H1 (cell line): ENCODE measurements at regions not wholly inside any gene's neighbourhood (a gene's known extent, or its start where the extent isn't known, plus 50 kb on each side); places are given as distances from the start of the nearest gene placed in this dataset.

Experiments used
- CTCF ChIA-PET: fragments of 300-600 bp; sonication (Branson Sonifier 250); formaldehyde crosslinking; loops from one replicate; lab custom pipeline; 2021; ENCODE audit not compliant: partially characterized antibody; lab: Charles Lee
- POLR2A ChIA-PET: fragments of 300-600 bp; sonication (Branson Sonifier 250); formaldehyde crosslinking; loops from one replicate; lab custom pipeline; 2021; ENCODE audit warnings: inconsistent platforms; ENCODE audit not compliant: partially characterized antibody; lab: Charles Lee
- DNase-seq, 2 experiments: peaks; one replicate each; pipeline versions ENCODE4 v3.0.0 to v3.0.0-alpha.2; 2010 to 2022; ENCODE audit warnings: low spot score in 2 of 2, low read depth in 1 of 2, mixed read lengths in 1 of 2
- FAIRE-seq: peaks from 2 replicates; lab custom pipeline; 2011; peaks lifted over from hg19 to GRCh38; lab: Jason Lieb, UNC
- H2AFZ ChIP-seq: 2 replicates; pipeline ENCODE4 v1.8.1; 2012; ENCODE audit warnings: low read length, inconsistent platforms
- H2AK5ac ChIP-seq: 2 replicates; pipeline ENCODE4 v1.6.1; 2013; ENCODE audit warnings: low read depth, low read length
- H2BK120ac ChIP-seq: replicated peaks from 2 replicates; pipeline ENCODE3; 2013; ENCODE audit warnings: low read depth, low read length, inconsistent platforms
- H2BK12ac ChIP-seq: 2 replicates; pipeline ENCODE4 v1.6.1; 2013; ENCODE audit warnings: low read depth, low read length
- H2BK15ac ChIP-seq: 2 replicates; pipeline ENCODE4 v1.6.1; 2013; ENCODE audit warnings: low read length
- H2BK20ac ChIP-seq: 2 replicates; pipeline ENCODE4 v1.6.1; 2013; ENCODE audit warnings: low read length
- H2BK5ac ChIP-seq: 2 replicates; pipeline ENCODE4 v1.6.1; 2013; ENCODE audit warnings: low read depth, low read length
- H3K14ac ChIP-seq: 2 replicates; pipeline ENCODE4 v1.6.1; 2013; ENCODE audit warnings: inconsistent platforms; ENCODE audit not compliant: insufficient read length
- H3K18ac ChIP-seq: 2 replicates; pipeline ENCODE4 v1.6.1; 2013; ENCODE audit warnings: low read length; ENCODE audit errors: extremely low read depth
- H3K23ac ChIP-seq: 2 replicates; pipeline ENCODE4 v1.6.1; 2013; ENCODE audit warnings: inconsistent platforms; ENCODE audit not compliant: insufficient read length
- H3K23me2 ChIP-seq: 2 replicates; pipeline ENCODE4 v1.6.1; 2013; ENCODE audit warnings: low read depth, low read length
- H3K27ac ChIP-seq: 2 replicates; pipeline ENCODE4 v1.6.1; 2011; ENCODE audit warnings: low read depth, low read length, inconsistent platforms
- H3K27me3 ChIP-seq, 4 experiments: replicated peaks in 1 of 4; 1 replicate in 1 of 4; 2 replicates in 3 of 4; pipeline versions ENCODE4 v1.6.1 to v1.8.1; 2011 to 2013; ENCODE audit warnings: low read length in 3 of 4, mild to moderate bottlenecking in 3 of 4, inconsistent platforms in 2 of 4, mixed read lengths in 2 of 4, moderate library complexity in 1 of 4; ENCODE audit not compliant: control insufficient read depth in 3 of 4, insufficient read depth in 3 of 4; ENCODE audit errors: extremely low read depth in 1 of 4
- H3K36me3 ChIP-seq, 4 experiments: 2 replicates each; pipeline versions ENCODE4 v1.6.1 to v1.8.1; 2011 to 2013; ENCODE audit warnings: mild to moderate bottlenecking in 4 of 4, low read length in 3 of 4, moderate library complexity in 2 of 4, control low read depth in 1 of 4, inconsistent platforms in 1 of 4; ENCODE audit not compliant: insufficient read depth in 4 of 4, control insufficient read depth in 2 of 4
- H3K4ac ChIP-seq: replicated peaks from 2 replicates; pipeline ENCODE3; 2013; ENCODE audit warnings: low read length, low read depth, mixed read lengths, inconsistent platforms; ENCODE audit not compliant: insufficient read length
- H3K4me1 ChIP-seq, 4 experiments: replicated peaks in 1 of 4; 1 replicate in 1 of 4; 2 replicates in 3 of 4; pipeline versions ENCODE4 v1.6.1 to v1.8.1; 2011 to 2013; ENCODE audit warnings: low read length in 3 of 4, inconsistent platforms in 2 of 4, mixed read lengths in 1 of 4; ENCODE audit not compliant: insufficient read depth in 4 of 4, control insufficient read depth in 3 of 4
- H3K4me2 ChIP-seq, 2 experiments: 2 replicates each; pipeline versions ENCODE4 v1.6.1 to v1.8.1; 2011 to 2013; ENCODE audit warnings: low read depth in 2 of 2, low read length in 2 of 2, control low read depth in 1 of 2, inconsistent platforms in 1 of 2, mild to moderate bottlenecking in 1 of 2; ENCODE audit not compliant: insufficient read depth in 1 of 2
- H3K4me3 ChIP-seq, 4 experiments: fragments of 200-600, 300-600 bp in 1 of 4; sonication (generic), shearing (Covaris generic), sonication (Bioruptor Twin) in 1 of 4; 2 replicates each; pipeline versions ENCODE4 v1.5.1 to v1.8.1; 2011 to 2016; ENCODE audit warnings: low read length in 4 of 4, low read depth in 3 of 4, control low read depth in 2 of 4, inconsistent platforms in 2 of 4, mild to moderate bottlenecking in 2 of 4, mixed read lengths in 1 of 4, moderate library complexity in 1 of 4; ENCODE audit not compliant: insufficient read depth in 2 of 4; ENCODE audit errors: extremely low read depth in 1 of 4
- H3K56ac ChIP-seq: replicated peaks from 2 replicates; pipeline ENCODE3; 2013; ENCODE audit warnings: low read depth, mild to moderate bottlenecking, mixed read lengths, low read length, inconsistent platforms; ENCODE audit not compliant: insufficient read length
- H3K79me1 ChIP-seq: 2 replicates; pipeline ENCODE4 v1.6.1; 2013; ENCODE audit warnings: low read depth, low read length, control low read depth
- H3K79me2 ChIP-seq, 2 experiments: 2 replicates each; pipeline versions ENCODE4 v1.6.1 to v1.8.1; 2012 to 2013; ENCODE audit warnings: low read length in 2 of 2, mild to moderate bottlenecking in 2 of 2, inconsistent platforms in 1 of 2; ENCODE audit not compliant: insufficient read depth in 2 of 2, control insufficient read depth in 1 of 2
- H3K9ac ChIP-seq, 4 experiments: replicated peaks in 1 of 4; 1 replicate in 1 of 4; 2 replicates in 3 of 4; pipeline versions ENCODE4 v1.6.1 to v1.8.1; 2011 to 2013; ENCODE audit warnings: low read depth in 3 of 4, low read length in 3 of 4, control low read depth in 2 of 4, mild to moderate bottlenecking in 2 of 4, moderate library complexity in 2 of 4, inconsistent platforms in 1 of 4; ENCODE audit errors: extremely low read depth in 1 of 4
- H3K9me3 ChIP-seq, 2 experiments: 2 replicates each; pipeline versions ENCODE4 v1.6.1 to v1.8.1; 2012 to 2013; ENCODE audit warnings: mild to moderate bottlenecking in 2 of 2, moderate library complexity in 2 of 2, control low read depth in 1 of 2, inconsistent platforms in 1 of 2, low read depth in 1 of 2, low read length in 1 of 2, mixed read lengths in 1 of 2; ENCODE audit not compliant: insufficient read depth in 2 of 2
- H4K20me1 ChIP-seq, 2 experiments: replicated peaks in 1 of 2; 2 replicates each; pipeline versions ENCODE3 to v1.8.1; 2011 to 2013; ENCODE audit warnings: inconsistent platforms in 2 of 2, low read length in 2 of 2, mild to moderate bottlenecking in 1 of 2; ENCODE audit not compliant: insufficient read depth in 2 of 2, control insufficient read depth in 1 of 2
- H4K5ac ChIP-seq: 2 replicates; pipeline ENCODE4 v1.6.1; 2013; ENCODE audit warnings: low read length, low read depth, mixed read lengths, inconsistent platforms; ENCODE audit not compliant: insufficient read length
- H4K8ac ChIP-seq: 2 replicates; pipeline ENCODE4 v1.8.0; 2013; ENCODE audit warnings: mild to moderate bottlenecking, moderate library complexity, low read length, inconsistent platforms; ENCODE audit not compliant: insufficient read depth; ENCODE audit errors: extremely low read depth
- H4K91ac ChIP-seq: replicated peaks from 2 replicates; pipeline ENCODE3; 2013; ENCODE audit warnings: low read length, mixed read lengths, inconsistent platforms; ENCODE audit not compliant: insufficient read length
- SRF ChIP-seq: IDR thresholded peaks from 2 replicates; pipeline ENCODE4 v1.6.1; 2011; ENCODE audit warnings: mild to moderate bottlenecking, low read depth, low read length, moderate library complexity
- WGBS, 2 experiments: shearing (Covaris generic) in 1 of 2; methylation state at CpG; one replicate each; pipeline versions ENCODE4 v1.1.6 to v1.1.7; 2013 to 2015; ENCODE audit warnings: low lambda C conversion rate in 2 of 2, mixed read lengths in 2 of 2, inconsistent platforms in 1 of 2, low coverage in 1 of 2, missing lambda C conversion rate in 1 of 2; ENCODE audit not compliant: insufficient replicate concordance in 2 of 2, insufficient coverage in 1 of 2, insufficient read length in 1 of 2; ENCODE audit errors: extremely low coverage in 1 of 2, missing lambda C conversion rate in 1 of 2; 5-methylcytosine and 5-hydroxymethylcytosine counted together

GRCh38 chr2:129929321-129930290, 49.9 kb upstream of the RAB6C start:
- H3K27me3 ChIP-seq = peaks cover 0 to 6% (median 1%) of the 10 kb centered on the region in 4 experiments; a peak in 4 of 7 replicates
- no peak for TF ChIP-seq SRF
- 94% methylated on average over 10 of the region's 13 CpGs; no CpG with 5 or more reads in 1 of the 2 experiments for WGBS, 2 experiments
- CTCF ChIA-PET = interaction anchor here (1.0 to 1.2 kb wide), 2 partner anchors 22 to 55 kb away, joined by 3 read pairs; no protein-coding TSS in a partner anchor
- no peaks in the 10 kb centered on the region for H3K79me1 ChIP-seq
- H3K9me3 ChIP-seq = no peaks in the 10 kb centered on the region
- H4K20me1 ChIP-seq = no peaks in the 10 kb centered on the region
- peak overlapping the region; percentile 38 for H3K4ac ChIP-seq
- no peak overlapping the region; the same call in none of the 2 replicates for H3K18ac ChIP-seq
- H4K5ac ChIP-seq = no peak overlapping the region
- no peak overlapping the region for H2BK5ac ChIP-seq
- H2AK5ac ChIP-seq = peak overlapping the region; percentile 82; the same call in 1 of the 2 replicates
- H3K9ac ChIP-seq = no peak overlapping the region
- no peak for FAIRE-seq
- H3K23ac ChIP-seq = no peak overlapping the region
- H4K91ac ChIP-seq = peak overlapping the region; percentile 65
- no peak overlapping the region for H2AFZ ChIP-seq
- peak in 1 of 2 experiments; percentile 38 for DNase-seq
- no peak overlapping the region for H2BK15ac ChIP-seq
- no peak overlapping the region for H3K4me3 ChIP-seq
- no peaks in the 10 kb centered on the region for H3K79me2 ChIP-seq
- no peak overlapping the region for H3K27ac ChIP-seq
- peak overlapping the region; percentile 64; the same call in 1 of the 2 replicates for H4K8ac ChIP-seq
- 0 out of 2 replicates have a peak overlapping the region, but pooled peaks have one; percentile 39 for H2BK12ac ChIP-seq
- no peak overlapping the region for H3K56ac ChIP-seq
- peaks cover 2% of the 10 kb centered on the region in 4 experiments; a peak in 4 of 7 replicates for H3K4me1 ChIP-seq
- H3K14ac ChIP-seq = no peak overlapping the region
- no peaks in the 10 kb centered on the region for H3K36me3 ChIP-seq
- no peak overlapping the region for H2BK120ac ChIP-seq
- H3K4me2 ChIP-seq = no peak overlapping the region
- POLR2A ChIA-PET = no interaction called here
- H3K23me2 ChIP-seq = peaks cover 2% of the 10 kb centered on the region; the same call in 1 of the 2 replicates
- H2BK20ac ChIP-seq = no peak overlapping the region
